ENCODE measurements at regions not wholly inside any gene's neighbourhood (a gene's known extent, or its start where the extent isn't known, plus 50 kb on each side); places are given as distances from the start of the nearest gene placed in this dataset.
"Not testable (repeated sequence)": the region's sequence is repeated elsewhere in the genome, so short reads cannot be mapped to it uniquely, and the experiment has no call there.

DNA sequence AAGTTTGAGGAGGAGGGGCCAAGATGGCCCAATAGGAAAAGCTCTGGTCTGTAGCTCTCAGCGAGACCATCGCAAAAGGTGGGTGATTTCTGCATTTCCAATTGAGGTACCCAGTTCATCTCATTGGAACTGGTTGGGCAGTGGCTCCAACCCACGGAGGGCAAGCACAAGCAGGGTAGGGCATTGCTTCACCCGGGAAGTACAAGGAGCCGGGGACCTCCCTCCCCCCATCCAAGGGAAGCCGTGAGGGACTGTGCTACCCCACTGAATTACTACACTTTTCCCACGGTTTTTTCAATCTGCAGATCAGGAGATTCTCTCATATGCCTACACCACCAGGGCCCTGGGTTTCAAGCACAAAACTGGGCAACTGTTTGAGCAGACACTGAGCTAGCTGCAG lies 58.0 kb upstream of the EFCAB3 start:
- DNase-seq (ENCODE audit: low read depth): no peak

DNA sequence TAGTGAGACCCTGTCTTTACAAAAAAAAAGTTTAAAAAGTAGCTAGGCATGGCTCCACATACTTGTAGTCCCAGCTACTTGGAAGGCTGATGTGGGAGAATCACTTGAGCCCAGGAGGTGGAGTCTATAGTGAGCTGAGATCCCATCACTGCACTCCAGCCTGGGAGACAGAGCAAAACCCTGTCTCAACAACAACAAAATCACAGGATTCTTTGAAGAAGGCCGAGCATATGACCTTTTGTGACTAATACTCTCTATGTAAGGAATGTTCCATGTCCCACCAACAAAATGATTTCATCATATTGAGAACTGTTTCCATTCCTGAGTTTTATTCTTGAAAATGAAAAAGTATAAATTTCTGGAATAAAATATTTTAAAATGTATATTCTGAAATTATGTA lies 58.9 kb upstream of the EFCAB3 start:
- DNase-seq (ENCODE audit: low read depth): no peak

DNA sequence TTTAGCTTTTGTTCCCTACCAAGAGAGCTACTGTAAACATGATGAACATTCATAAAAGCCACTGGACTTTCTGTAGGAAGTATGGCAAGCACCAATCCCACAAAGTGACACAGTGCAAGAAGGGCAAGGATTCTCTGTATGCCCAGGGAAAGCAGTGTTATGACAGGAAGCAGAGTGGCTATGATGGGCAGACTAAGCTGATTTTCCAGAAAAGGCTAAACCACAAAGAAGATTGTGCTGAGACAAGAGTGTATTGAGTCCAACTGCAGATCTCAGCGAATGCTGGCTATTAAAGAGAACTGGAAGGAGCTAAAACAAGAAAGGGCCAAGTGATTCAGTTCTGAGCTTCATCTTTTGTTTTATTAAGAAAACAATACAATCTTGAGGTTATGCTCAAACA lies 60.5 kb upstream of the EFCAB3 start:
- DNase-seq (ENCODE audit: low read depth): no peak

DNA sequence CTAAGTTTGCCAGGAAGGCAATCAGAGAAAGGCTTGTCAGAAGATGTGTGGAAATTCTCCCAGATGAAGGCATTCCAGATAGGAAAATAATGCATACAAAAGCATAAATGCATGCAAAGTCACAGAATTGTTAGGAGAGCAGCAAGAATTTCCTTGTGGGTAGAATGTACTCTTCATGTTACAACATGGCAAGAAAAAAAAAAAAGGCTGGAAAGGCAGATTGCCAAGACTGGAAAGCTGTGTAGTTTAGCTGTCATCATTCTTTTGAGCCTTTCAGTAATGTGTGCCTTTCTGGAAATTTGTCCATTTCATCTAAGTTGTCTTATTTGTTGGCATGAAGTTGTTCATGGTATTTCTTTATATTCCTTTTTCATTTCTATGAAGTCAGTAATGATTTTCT lies 71.0 kb upstream of the EFCAB3 start:
- DNase-seq (ENCODE audit: low read depth): no peak

DNA sequence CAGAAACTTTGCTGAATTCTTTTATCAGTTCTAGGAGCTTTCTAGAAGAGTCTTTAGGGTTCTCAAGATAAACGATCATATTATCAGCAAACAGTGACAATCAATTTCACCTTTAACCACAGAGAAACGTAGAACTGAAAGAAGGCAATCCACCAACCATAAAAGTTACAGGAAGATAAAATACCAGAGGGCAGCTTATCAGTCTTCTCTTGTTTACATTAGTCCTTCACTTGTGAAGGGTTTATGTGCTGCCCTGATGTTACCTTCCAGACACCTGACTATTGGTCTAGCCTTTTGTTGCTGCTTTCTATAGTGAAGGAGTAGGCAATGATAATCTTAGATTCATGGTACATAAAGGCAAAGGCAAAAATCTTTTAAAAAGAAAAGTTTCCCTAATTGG lies 73.2 kb upstream of the EFCAB3 start:
- no peak for DNase-seq (ENCODE audit: low read depth)

DNA sequence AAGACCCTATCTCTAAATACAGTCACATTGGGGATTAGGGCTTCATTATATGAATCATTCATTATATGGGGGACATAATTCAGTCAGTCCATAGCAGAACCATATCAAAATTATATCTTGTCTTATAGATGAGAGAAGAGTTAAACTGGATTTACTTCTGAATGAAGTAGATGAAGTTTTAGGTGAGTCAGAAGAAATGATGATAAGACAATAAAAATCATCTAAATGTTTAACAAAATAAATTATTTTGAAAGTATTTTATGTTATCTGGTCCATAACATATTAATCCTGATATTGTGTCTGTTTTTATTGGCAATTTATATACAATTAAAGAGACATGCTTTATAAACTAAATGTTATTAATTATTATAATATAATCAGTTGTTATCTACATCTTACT lies 76.9 kb upstream of the EFCAB3 start:
- DNase-seq (ENCODE audit: low read depth): no peak

DNA sequence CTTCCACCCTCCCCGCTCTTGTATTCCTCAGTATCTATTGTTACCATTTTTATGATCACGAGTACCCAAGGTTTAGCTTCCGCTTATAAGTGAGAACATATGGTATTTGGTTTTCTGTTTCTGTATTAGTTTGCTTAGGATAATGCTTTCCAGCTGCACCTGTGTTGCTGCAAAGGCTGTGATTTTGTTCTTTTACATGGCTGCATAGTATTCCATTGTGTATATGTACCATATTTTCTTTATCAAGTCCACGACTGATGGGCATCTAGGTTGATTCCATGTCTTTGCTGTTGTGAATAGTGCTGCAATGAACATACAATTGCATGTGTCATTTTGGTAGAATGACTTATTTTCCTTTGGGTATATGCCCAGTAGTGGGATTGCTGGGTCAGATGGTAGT lies 79.7 kb upstream of the EFCAB3 start:
- no peak for DNase-seq (ENCODE audit: low read depth)

DNA sequence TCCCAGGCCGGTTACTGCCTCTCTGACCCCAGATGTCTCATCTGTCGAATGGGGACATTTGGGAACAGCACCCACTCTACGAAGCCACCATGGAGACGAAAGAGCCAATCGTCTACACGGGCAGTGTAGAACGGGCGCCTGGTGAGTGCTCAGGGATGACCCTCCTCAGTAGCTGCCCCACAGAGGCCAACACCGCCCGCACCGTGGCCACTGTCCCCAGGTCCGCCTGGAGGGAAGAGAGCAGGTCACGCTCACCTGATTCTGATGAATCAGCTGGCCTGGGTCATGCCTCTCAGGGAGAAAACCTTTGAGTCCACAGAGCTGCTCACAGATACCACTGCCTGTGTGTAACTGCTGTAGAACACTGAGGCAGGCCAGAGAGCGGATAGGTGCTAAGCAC lies 105.1 kb upstream of the EFCAB3 start:
- DNase-seq (ENCODE audit: low read depth): not testable (repeated sequence)

DNA sequence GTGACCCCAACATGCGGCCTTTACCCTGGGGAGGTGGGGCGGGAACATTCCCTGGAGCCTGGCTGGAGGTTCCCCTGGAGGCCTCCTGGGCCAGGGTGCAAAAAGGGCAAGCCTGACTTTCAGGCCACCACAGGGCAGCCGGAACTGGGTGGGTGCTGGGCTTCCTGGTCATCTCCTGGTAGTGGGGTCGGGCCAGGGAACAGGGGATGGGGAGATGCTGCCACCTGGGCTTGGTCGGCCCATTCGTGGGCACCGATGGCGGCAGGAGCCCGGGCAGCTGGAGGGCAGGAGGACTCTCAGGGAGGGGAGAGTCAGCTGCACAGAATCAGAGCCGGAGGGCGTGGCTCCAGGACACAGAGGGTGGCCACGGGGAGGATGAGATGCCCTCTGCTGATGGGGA lies 112.0 kb upstream of the EFCAB3 start:
- DNase-seq (ENCODE audit: low read depth): not testable (repeated sequence)

DNA sequence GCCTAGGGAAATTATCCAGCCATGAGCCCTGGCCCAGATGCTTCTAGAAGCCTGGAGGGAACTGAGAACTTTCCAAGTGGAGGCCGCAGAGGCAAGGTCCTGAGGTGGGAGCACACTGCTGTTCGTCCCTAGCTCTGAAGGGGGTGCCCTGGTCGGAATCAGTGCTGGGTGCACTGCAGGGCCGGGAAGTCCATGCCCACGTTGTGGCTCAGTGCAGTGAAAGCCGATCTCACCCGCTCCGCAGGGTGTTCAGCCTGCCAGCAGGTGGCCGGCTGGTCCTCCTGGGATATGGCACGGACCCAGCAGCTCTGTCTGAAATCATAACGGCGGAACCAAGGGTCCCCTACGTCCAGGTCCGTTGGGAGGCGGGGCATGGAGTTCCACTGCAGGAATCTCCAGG lies 115.4 kb upstream of the EFCAB3 start:
- not testable (repeated sequence) for DNase-seq (ENCODE audit: low read depth)

DNA sequence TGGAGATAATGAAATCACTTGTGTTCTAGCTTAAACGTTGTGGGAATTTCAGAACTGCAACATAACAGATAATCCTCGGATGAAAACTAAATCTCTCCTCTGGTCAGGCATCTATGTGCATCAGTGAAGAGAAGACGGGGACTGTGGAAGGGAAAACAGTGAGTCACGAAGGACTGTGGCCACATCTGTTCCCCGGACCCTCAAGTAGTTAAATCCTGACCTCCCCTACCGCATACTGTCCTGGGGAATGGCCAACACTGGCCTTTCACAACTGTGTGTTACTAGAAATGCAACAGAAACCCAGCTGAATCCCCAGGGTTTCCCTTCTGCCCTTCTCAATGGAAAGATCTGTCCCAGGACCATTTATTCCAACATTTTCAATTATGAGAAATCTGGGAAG lies 124.6 kb upstream of the EFCAB3 start:
- not testable (repeated sequence) for DNase-seq (ENCODE audit: low read depth)

DNA sequence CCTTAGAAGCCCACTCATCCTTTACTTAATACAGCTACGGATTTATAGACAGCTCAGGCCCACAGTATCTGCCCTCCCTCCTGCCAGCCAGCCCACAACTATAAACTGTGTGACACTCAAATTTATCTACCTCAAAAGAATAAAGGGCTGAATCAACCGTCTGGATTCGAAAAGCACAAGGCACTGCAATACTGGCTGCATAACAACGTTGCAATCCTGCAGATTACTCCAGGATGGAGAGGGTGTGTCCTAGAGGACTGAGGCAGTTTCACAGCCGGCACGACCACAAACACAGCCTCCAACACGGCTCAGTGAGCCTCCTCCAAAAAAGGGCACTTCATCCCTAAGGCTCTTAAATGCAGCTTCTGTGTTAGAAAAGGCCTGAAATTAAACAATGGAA lies 138.3 kb upstream of the EFCAB3 start:
- not testable (repeated sequence) for DNase-seq (ENCODE audit: low read depth)

DNA sequence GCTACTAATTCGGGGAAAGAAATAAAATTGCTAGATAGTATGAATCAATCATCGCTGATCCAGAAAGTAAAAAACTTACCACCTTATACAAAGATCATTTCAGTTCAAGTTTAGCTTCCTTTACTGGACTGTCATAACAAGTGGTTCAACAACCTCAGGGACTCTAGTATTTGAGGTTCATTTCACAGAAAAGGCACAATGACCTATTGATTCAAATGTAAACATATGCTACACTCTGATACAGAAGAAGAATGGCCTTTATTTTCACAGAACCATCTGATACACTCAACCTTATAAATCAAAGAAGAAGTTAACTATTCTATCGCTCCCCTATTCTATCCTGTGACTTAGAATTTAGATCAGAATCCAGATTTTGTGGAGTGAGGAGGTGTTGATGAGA lies 140.8 kb upstream of the EFCAB3 start:
- not testable (repeated sequence) for DNase-seq (ENCODE audit: low read depth)

DNA sequence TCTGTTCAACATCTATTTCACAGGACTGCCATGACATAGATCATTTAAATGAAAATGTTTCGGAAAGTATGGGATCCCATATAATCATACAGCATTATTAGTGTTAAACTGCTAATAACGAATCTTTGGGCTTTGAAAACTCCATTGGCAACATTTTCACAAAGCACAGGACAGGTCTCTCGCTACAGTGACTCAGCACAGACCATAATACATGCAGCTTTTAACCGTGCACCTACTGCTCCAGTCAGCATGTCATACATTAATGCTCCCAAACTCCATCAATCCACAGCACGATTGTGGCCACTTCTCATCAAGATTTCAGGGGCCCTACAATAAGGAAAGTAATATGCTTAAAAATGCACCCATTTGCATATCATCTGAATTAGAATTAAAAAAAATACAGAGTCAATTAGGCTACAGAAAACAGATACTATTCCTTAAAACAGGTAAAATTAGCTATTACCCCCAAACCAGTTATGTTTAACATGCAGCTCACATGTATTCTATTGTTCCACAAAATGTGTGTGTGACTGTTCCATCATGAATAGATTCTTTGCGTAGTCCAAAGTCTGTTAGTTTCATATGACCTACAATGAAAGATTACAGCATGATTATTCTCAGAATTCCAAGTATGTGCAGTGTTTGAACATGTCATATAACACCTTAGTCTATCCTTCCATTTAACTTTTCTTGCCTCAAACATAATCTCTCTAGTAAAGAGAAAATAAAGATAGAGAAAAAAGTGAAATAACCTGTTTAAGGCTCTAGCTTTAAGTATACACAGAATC lies 141.6 kb upstream of the EFCAB3 start:
- not testable (repeated sequence) for DNase-seq (ENCODE audit: low read depth)

DNA sequence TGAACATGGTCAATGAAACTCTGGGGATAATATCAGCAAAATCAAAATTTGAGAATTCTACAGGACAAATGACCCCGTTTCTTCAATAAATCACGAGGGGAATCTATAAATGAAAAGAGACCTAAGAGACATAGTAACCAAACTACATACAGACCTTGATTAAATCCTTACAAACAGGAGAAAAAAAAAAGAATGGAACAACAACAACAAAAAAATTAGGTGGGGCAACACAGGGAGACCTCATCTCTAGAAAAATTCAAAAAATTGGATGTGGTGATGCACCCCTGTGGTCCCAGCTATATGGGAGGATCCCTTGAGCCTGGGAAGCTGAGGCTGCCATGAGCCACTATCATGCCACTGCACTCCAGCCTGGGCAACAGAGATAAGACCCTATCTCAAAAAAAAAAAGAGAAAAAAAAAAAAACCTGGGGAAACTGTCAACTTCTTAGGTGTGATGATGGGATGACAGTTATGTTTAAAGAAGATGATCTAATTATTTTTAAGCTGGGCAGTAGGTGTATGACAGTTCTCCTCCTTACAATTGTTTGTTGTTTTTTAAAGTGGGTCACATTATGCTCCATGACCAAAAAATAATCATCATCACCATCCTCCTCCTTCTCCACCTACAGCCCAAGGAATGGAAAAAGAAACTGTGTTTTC lies 146.4 kb upstream of the EFCAB3 start:
- not testable (repeated sequence) for DNase-seq (ENCODE audit: low read depth)

DNA sequence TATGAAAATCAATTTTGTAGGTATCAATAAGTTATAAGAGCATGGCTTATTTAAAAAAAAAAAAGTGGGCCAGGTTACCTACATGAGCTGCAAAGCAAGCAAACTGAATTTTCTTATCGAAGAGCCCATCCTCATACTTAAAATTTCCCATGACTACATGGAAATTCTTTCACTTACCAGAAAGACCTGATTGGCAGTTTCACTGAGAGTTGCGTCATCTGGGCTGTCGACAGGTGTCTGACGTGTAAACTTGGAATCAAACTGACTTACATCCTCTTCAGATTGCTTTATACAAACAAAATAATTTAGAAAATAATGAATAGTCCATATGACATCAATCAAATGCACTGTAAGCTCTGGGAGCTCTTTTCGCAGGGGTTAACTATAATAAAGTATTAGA lies 149.1 kb upstream of the EFCAB3 start:
- DNase-seq (ENCODE audit: low read depth): not testable (repeated sequence)

DNA sequence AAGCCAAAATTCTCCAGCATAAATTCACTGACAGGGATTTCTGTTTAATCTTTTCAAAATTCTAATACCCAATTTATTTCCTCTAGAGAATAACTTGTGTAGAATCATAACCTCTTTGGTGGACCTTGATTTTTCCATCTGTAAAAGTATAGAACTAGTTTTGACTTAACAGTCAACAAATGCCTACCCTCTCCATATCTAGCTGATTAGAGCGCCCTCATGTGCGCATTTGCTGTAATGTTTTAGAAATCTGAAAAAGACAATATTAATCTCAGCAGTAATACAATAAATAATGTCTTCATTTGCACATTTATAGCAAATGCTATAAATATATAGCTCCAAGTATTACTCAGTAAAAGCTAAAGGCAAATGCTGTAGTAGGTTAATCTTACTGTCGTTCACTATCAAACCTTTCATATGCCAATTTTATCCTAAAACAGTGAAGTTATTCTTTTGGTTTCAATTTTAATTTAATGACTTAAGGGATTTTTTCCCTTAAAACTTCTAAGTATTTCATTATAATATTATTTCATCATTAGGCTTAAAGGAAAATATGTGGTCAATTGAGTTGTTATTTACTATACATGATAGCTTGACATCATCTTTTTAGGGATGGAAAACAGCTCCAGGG lies 153.6 kb upstream of the EFCAB3 start:
- DNase-seq (ENCODE audit: low read depth): not testable (repeated sequence)

DNA sequence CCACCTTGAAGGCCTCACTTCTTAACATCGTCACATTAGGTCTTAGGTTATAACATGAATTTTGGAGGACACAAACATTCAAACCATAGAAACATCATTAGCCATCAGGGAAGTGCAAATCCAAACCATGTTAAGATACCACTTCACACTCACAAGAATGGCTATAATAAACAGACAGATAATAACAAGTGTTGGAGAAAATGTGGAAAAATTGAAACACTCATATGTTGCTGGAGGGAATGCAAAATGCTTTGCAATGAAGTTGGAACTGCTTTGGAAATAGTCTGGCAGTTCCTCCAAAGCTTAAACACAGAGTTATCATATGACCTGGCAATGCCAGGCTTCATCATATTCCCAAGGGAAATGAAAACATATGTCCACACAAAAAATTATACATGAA lies 156.8 kb upstream of the EFCAB3 start:
- DNase-seq (ENCODE audit: low read depth): not testable (repeated sequence)

DNA sequence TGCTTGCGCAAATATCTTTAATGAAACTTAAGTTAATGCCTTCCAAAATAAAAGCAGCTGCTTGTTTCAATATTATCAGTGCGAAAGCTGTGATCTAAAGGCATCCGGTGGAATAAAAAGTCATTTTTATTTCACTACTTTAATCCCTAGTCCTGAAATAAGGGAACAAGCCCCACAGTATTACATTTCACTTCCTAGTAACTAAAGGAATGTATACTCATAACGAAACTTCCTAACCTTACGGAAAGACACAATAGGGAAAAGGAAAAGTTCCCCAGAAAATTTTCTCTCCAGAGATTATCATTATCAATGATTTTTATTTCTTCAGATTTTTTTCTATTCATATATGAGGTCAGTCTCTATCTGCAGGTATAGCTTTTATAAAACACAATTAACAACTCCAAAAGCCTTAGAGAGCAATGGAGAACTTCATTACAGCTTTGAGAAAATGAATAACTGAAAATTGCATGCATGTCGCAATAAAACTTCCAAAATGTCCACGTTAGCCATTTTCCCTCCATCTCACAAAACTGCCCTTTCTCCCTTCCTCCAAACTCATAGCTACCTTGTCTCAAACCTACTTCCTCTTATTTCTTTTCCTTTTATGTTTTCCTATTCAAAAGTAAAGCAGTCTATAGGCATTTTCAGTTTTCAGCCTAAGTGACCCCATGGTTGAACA lies 154.3 kb upstream of the MED13 start:
- DNase-seq (ENCODE audit: low read depth): no peak

DNA sequence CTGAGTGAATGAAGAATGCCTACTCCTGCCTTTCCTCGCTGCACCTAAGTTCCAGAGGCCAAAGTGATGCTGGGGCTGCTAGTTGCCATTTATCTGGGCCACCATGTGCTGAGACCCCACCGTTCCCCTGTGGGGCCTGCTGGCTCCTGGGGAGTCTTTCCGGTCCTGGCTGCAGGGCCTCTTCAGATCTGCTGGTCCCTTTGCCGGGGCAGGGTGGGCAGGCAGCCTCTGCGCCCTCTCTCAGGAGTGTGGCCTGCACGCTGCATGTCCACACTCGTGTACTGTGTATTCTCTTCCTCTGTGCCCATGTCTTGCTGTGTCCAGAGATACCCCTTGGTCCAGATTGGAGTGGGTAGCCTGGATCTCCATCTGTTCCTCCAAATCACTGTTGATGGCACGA lies 151.8 kb upstream of the MED13 start:
- no peak for DNase-seq (ENCODE audit: low read depth)

DNA sequence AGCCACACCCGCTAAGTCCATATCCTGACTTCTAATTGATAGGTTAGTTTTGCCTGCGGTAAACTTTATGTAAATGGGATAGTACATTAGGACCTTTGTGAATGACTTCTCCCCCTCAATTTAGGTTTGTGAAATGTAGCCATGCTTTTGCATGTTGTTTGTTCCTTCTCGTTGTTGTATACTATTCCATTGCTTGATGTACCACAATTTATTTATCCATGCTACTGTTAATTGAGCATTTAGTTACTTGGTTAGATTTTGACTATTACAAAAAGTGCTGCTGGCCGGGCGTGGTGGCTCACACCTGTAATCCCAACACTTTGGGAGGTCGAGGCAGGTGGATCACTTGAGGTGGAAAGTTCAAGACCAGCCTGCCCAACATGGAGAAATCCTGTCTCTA lies 150.8 kb upstream of the MED13 start:
- DNase-seq (ENCODE audit: low read depth): not testable (repeated sequence)

DNA sequence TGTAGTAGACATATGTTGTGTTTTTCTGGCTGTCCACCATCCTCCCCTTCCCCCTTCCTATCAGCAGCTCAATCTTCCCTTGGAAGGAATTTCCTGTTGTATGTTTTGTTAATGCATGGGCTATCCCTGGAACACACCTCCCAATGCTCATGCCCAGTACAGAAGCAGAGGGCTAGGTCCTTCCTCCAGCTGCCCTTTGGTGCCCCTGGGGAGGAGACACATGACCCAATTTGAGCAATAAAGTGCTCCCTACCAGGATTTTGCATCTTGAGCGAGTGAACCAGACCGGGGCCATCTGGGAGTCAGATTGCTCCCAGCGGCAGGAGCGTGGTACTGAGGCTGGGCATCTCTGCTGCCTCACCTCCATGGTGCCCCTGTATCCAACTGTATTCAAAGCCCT lies 141.5 kb upstream of the MED13 start:
- no peak for DNase-seq (ENCODE audit: low read depth)

DNA sequence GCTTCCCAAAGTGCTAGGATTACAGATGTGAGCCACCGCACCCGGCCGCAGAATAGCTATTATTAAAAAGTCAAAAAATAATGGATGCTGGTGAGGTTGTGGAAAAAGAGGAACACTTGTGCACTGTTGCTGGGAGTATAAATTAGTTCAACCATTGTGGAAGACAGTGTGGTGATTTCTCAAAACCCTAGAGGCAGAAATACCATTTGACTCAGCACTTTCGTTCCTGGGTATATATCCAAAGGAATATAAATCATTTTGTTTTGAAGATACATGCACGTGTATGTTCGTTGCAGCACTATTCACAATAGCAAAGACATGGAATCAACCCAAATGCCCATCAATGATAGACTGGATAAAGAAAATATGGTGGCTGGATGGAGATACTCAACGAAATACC lies 132.1 kb upstream of the MED13 start:
- not testable (repeated sequence) for DNase-seq (ENCODE audit: low read depth)
